Prostate gland (tissue), 2 donors: ENCODE measurements at regions not wholly inside any gene's neighbourhood (a gene's known extent, or its start where the extent isn't known, plus 50 kb on each side); places are given as distances from the start of the nearest gene placed in this dataset.

Source experiments
- CTCF ChIP-seq, 4 experiments: fragments of 200-600 bp in 2 of 4; fragments of 450-650 bp in 2 of 4; sonication (generic) in 2 of 4; IDR thresholded peaks; 1 replicate in 3 of 4; 2 replicates in 1 of 4; pipeline ENCODE4 v1.5.1; 2016 to 2019; ENCODE audit warnings: antibody characterized with exemption in 4 of 4, mild to moderate bottlenecking in 2 of 4, moderate library complexity in 2 of 4
- POLR2A ChIP-seq: fragments of 450-650 bp; IDR thresholded peaks from one replicate; pipeline ENCODE4 v1.6.1; 2016; ENCODE audit warnings: antibody characterized with exemption, mild to moderate bottlenecking

DNA sequence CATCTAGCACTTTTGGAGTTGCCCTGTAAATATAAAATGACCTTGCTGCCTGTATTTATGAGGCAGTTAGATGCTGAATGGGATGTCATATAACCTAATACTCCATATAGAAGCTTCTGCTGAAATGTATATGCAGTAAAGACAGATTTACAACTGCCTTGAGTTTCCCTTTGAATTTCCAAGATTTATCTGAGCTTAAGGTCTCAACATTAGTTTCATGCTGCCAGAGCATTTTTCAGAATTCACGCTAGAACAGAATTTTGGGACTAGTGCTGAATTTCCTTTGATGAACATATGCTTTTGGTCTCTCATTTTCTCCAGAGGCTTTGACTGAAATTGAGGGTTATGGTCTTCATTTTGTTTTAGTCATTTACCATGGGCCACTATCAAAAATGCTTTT, 254.7 kb upstream of the FANCL start:
- TF ChIP-seq CTCF (IDR thresholded peaks at IDR 0.05) (no peak), POLR2A (no peak)
